Peyer's patch (tissue), 4 donors: ENCODE measurements at regions not wholly inside any gene's neighbourhood (a gene's known extent, or its start where the extent isn't known, plus 50 kb on each side); places are given as distances from the start of the nearest gene placed in this dataset.

Experiments
- CTCF ChIP-seq, 6 experiments: fragments of 450-650 bp in 4 of 6; fragments of 200-600 bp in 2 of 6; sonication (generic) in 1 of 6; IDR thresholded peaks; one replicate each; pipeline ENCODE4 v1.5.1; 2017 to 2019; ENCODE audit warnings: antibody characterized with exemption in 6 of 6, mild to moderate bottlenecking in 3 of 6, moderate library complexity in 1 of 6
- POLR2A ChIP-seq, 2 donors: fragments of 450-650 bp; IDR thresholded peaks; one replicate each; pipeline ENCODE4 v1.5.1; 2017; ENCODE audit warnings: antibody characterized with exemption in 2 of 2, mild to moderate bottlenecking in 2 of 2, moderate library complexity in 2 of 2

GRCh38 chr3:181888234-181888633 is 176.5 kb downstream of the SOX2 start:
- TF ChIP-seq CTCF (IDR thresholded peaks at IDR 0.05), result no peak
- no peak for TF ChIP-seq POLR2A (IDR thresholded peaks at IDR 0.05)
